Naive B cell (primary cell): ENCODE measurements at regions not wholly inside any gene's neighbourhood (a gene's known extent, or its start where the extent isn't known, plus 50 kb on each side); places are given as distances from the start of the nearest gene placed in this dataset.
A peak's percentile ranks its signal among the peaks of the same experiment; 100 is the strongest.

Experiments
- ATAC-seq, 2 donors: fragments of 150-1000 bp; cut with Tn5 transposase; 2 replicates each; pipeline ENCODE4 v1.10.0; 2021; ENCODE audit warnings: low read depth in 2 of 2, mild to moderate bottlenecking in 2 of 2, moderate library complexity in 2 of 2
- DNase-seq: peaks from one replicate; pipeline ENCODE4 v3.0.0; 2022
- H3K27ac Mint-ChIP-seq, 6 donors: one replicate each; pipeline ENCODE4 v1.8.0; 2020 to 2022; ENCODE audit warnings: mild to moderate bottlenecking in 6 of 6, mixed read lengths in 6 of 6, moderate library complexity in 5 of 6, inconsistent platforms in 2 of 6
- H3K27me3 Mint-ChIP-seq, 3 donors: one replicate each; pipeline ENCODE4 v1.8.0; 2021 to 2022; ENCODE audit warnings: mixed read lengths in 3 of 3, mild to moderate bottlenecking in 1 of 3
- H3K36me3 Mint-ChIP-seq, 2 donors: one replicate each; pipeline ENCODE4 v1.8.0; 2020 to 2022; ENCODE audit warnings: mixed read lengths in 2 of 2, inconsistent platforms in 1 of 2, mild to moderate bottlenecking in 1 of 2
- H3K4me1 Mint-ChIP-seq, 3 donors: one replicate each; pipeline ENCODE4 v1.8.0; 2020 to 2022; ENCODE audit warnings: mixed read lengths in 3 of 3, inconsistent platforms in 1 of 3, mild to moderate bottlenecking in 1 of 3, moderate library complexity in 1 of 3
- H3K4me3 Mint-ChIP-seq, 8 donors: one replicate each; pipeline ENCODE4 v1.8.0; 2020 to 2022; ENCODE audit warnings: mild to moderate bottlenecking in 8 of 8, mixed read lengths in 8 of 8, moderate library complexity in 8 of 8, inconsistent platforms in 2 of 8
- H3K9me3 Mint-ChIP-seq, 7 donors: one replicate each; pipeline ENCODE4 v1.8.0; 2020 to 2022; ENCODE audit warnings: mixed read lengths in 7 of 7, mild to moderate bottlenecking in 5 of 7, inconsistent platforms in 2 of 7, moderate library complexity in 1 of 7

DNA sequence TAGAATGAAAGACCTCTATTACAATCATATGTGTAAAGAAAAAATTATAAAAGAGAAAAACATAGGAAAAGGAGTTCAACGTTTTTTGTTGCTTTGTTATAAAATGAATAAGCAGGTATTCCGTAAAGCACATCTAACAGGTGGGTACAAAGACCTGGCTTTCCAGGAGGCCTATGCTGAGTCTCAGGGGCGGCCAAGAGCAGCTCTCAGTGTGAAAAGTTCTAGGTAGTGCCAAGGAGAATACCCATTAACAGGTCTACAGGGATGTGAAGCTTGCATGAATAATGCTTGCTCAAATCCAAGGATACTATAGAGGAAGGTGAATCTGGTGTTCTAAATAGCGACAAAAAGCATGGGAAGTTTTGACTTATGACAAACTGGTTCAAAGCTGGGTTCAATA, 944.4 kb downstream of the PDHA2 start:
- Mint-ChIP-seq H3K36me3 (no peaks in the 10 kb centered on the region), H3K4me3 (no peak overlapping the region), H3K27ac (no peak overlapping the region), H3K4me1 (no peaks in the 10 kb centered on the region), H3K27me3 (no peaks in the 10 kb centered on the region), H3K9me3 (peaks cover 0 to 7% (median 2%) of the 10 kb centered on the region in 7 donors)
- DNase-seq = no peak
- no peak for ATAC-seq

DNA sequence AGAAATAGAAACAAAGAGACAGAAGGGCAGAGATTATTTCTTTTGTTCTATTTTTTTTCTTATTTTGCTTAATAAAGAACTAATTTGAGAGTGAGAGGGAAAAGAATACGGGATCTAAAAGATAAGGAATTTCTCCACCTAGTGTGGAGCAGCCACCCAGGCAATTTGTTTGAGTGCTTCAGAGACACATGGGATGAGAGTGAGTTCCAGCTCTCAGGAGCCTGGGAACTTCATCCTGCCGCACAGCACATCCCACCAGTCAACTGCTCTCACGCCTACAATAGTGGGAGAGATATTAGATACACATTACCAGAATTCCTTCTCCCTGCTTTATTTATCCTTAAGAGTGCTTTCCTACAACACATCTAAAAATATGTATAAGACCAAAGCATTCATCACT, 946.4 kb downstream of the PDHA2 start:
- DNase-seq (no peak), ATAC-seq (no peak)
- Mint-ChIP-seq H3K4me1 (no peaks in the 10 kb centered on the region), H3K27me3 (no peaks in the 10 kb centered on the region), H3K27ac (no peak overlapping the region), H3K36me3 (no peaks in the 10 kb centered on the region), H3K9me3 (peaks cover 0 to 7% (median 2%) of the 10 kb centered on the region in 7 donors), H3K4me3 (no peak overlapping the region)

DNA sequence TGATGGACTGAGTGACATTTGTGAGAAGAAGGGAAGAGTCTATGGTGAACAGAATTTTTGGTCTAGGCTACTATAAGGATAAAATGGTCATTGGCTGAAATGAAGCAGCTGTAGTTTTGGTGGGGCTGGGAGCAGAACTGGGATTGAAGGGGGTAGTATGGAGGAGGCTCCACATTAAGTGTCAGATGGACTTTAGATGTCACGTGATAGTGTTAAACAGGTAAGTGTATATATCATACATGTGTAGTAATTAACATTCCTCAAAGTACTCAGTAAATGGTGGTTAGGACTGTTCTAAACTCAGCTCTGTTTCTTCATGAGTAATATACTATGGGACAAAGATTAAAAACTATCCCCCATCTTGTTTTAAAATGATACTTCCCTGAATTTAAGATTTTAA, 947.9 kb downstream of the PDHA2 start:
- Mint-ChIP-seq H3K27ac (no peak overlapping the region), H3K4me1 (no peaks in the 10 kb centered on the region), H3K27me3 (no peaks in the 10 kb centered on the region), H3K36me3 (no peaks in the 10 kb centered on the region), H3K4me3 (no peak overlapping the region), H3K9me3 (peaks cover 0 to 7% (median 4%) of the 10 kb centered on the region in 7 donors)
- DNase-seq (no peak), ATAC-seq (no peak)

DNA sequence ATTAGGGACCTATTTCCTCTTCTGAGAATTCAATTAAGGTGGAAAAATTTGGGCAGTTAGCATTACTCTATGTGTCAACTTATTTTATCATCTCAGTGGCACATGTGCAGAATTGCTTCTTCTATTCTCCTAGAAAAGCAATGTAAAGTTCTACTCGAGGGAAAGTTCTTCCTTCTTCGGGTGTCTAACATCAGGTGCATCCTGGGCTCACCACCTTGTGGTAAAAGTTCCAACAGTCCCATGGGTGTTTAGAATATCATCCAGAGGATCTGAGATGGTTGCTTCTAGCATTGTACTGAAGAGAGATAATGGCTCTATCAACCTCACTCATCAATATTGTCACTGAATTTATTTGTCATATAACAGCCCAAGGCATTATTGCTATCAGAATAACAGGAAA, 969.7 kb downstream of the PDHA2 start:
- H3K36me3 Mint-ChIP-seq = no peaks in the 10 kb centered on the region
- ATAC-seq = no peak
- no peaks in the 10 kb centered on the region for H3K27me3 Mint-ChIP-seq
- H3K4me1 Mint-ChIP-seq = no peaks in the 10 kb centered on the region
- DNase-seq = no peak
- H3K4me3 Mint-ChIP-seq = no peak overlapping the region
- H3K27ac Mint-ChIP-seq = no peak overlapping the region
- peaks cover 0 to 5% (median 1%) of the 10 kb centered on the region in 7 donors for H3K9me3 Mint-ChIP-seq

DNA sequence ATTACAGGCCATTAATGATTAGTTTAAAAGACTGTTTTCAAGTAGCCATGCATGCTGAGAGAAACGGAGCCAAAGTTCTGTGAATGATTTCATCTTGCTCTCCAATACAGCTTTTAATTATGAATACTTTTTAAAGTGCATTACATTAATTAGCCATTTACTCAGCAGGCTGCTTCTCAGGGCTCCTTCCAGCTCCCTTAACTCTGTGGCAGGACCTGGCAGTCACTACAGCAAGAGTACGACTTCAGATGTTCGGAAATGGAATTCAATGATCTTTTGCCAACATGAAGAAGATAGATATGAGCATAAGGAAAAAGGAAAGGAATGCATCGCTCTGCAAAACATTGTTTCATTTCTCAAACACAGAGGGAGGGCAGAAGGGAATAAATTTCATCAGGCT, 987.2 kb downstream of the PDHA2 start:
- H3K27me3 Mint-ChIP-seq = no peaks in the 10 kb centered on the region
- DNase-seq = no peak
- H3K4me3 Mint-ChIP-seq = no peak overlapping the region
- H3K9me3 Mint-ChIP-seq = peaks cover 0 to 9% (median 4%) of the 10 kb centered on the region in 7 donors
- no peaks in the 10 kb centered on the region for H3K36me3 Mint-ChIP-seq
- H3K27ac Mint-ChIP-seq = no peak overlapping the region
- no peak for ATAC-seq
- H3K4me1 Mint-ChIP-seq = no peaks in the 10 kb centered on the region

DNA sequence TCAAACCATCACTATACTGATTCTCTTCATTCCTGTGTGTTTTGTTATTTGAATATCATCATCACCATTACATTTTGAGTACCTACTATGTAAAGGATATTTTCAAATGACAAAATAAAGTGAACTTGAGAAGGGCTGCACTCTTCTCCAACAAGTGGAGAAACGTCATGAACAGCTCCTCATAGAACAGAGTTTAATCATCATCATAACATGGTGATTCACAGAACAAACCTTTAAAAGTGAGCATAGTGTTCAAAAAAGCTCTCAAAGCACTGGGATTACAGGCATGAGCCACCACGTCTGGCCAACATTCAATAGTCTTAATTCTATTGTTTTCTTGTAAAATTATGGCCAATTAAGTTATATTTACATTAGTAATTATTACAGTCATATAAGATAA, 993.9 kb downstream of the PDHA2 start:
- H3K27ac Mint-ChIP-seq = no peak overlapping the region
- H3K4me3 Mint-ChIP-seq = no peak overlapping the region
- H3K27me3 Mint-ChIP-seq = no peaks in the 10 kb centered on the region
- H3K4me1 Mint-ChIP-seq = no peaks in the 10 kb centered on the region
- no peak for ATAC-seq
- DNase-seq = no peak
- no peaks in the 10 kb centered on the region for H3K36me3 Mint-ChIP-seq
- peaks cover 0 to 7% (median 2%) of the 10 kb centered on the region in 7 donors for H3K9me3 Mint-ChIP-seq

DNA sequence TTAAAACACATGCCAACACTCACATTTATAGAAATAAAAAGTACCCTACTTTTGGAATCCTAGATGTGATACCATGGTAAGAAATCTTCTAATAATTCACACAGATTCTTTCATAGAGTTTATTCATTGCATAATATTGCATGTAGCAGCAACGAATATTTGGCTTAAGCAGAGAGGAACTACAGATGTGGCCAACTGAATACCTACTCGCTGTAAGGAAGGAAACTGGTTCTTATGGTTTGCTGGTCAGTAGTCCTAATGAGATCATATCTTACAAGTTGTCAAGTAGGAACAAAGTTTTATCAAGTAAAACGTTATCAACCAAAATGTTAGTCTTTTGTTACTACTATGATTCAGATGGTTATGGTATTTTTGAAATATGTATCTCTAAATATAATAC, 996.1 kb downstream of the PDHA2 start:
- H3K4me3 Mint-ChIP-seq = no peak overlapping the region
- no peaks in the 10 kb centered on the region for H3K36me3 Mint-ChIP-seq
- H3K4me1 Mint-ChIP-seq = no peaks in the 10 kb centered on the region
- peaks cover 0 to 5% (median 2%) of the 10 kb centered on the region in 7 donors for H3K9me3 Mint-ChIP-seq
- no peak for ATAC-seq
- H3K27ac Mint-ChIP-seq = no peak overlapping the region
- DNase-seq = no peak
- no peaks in the 10 kb centered on the region for H3K27me3 Mint-ChIP-seq

DNA sequence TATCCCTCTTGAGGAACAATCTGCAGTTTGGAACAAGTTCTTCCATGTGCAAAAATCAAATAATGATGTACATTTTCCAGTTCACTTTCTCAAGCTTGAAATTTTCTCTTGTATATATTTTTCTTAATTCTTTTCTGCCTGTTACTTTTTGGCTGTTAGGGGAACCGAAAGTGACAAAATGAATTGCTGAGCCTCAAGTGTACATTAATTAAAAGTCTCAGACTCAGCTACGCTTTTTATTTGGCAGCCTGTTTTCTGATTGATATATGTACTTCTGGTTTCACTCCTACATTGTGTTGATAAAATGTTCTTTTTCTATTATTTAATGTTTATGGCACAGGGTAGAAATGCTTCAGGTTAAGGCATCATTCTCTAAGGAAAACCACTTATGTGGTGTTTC, 999.5 kb downstream of the PDHA2 start:
- Mint-ChIP-seq H3K9me3 (peaks cover 0 to 5% (median 0%) of the 10 kb centered on the region in 7 donors), H3K4me1 (no peaks in the 10 kb centered on the region)

DNA sequence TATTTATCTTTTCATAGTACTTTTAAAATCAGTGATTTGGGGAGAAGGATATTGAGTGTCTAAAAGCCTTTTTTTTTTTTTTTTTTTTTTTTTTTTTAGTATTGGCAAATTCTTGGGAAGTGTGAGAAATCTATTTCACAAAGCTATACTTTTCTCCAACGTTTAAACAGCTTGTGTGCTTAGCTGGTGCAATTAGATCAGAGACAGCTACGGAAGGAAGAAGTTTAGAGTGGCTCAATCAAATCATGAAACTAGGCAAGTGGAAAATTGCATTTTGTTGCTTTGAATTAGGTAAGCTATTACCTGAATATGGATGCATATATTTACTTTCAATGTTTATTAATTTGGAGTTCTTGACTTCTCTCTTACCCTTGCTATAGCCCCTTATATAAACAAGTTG, 1001.9 kb downstream of the PDHA2 start:
- Mint-ChIP-seq H3K4me1 (no peaks in the 10 kb centered on the region), H3K9me3 (peaks cover 0 to 5% (median 0%) of the 10 kb centered on the region in 7 donors), H3K27ac (peak overlapping the region in 1 of 6 donors; percentile 59), H3K36me3 (no peaks in the 10 kb centered on the region), H3K4me3 (no peak overlapping the region), H3K27me3 (no peaks in the 10 kb centered on the region)
- ATAC-seq = no peak
- no peak for DNase-seq

More for the DNA sequence above, 999.5 kb downstream of the PDHA2 start:
- no peaks in the 10 kb centered on the region for H3K36me3 Mint-ChIP-seq
- H3K27ac Mint-ChIP-seq = no peak overlapping the region
- no peak for ATAC-seq
- no peak for DNase-seq
- no peaks in the 10 kb centered on the region for H3K27me3 Mint-ChIP-seq
- H3K4me3 Mint-ChIP-seq = no peak overlapping the region

DNA sequence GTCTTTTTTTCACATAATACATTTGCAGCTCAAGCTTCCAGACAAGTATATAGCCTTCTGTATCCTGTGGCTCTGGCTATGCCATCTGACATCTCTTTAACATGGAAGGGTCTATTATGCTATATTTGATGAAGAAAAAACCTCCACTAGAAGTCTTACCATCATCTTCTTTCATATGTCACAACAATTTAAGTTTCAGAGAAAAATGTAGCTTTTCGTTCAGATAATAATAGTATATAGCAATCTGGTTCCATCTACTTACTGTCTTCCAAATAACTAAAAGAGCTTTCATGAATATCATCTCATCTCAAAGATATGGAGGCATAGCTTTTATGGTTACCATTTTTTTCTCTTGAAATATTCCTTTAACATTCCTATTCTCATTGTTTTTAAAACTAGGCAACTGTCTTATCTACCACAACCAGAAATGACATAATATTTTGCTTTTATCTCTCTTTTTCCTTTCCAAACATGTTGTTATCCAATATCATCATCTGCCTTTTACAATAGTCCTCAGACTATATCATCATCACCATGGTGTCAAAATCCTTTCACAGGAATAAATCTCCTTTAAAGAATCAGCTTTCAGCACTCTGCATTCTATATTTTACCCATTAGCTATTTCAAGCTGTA, 1005.1 kb downstream of the PDHA2 start:
- no peaks in the 10 kb centered on the region for H3K27me3 Mint-ChIP-seq

DNA sequence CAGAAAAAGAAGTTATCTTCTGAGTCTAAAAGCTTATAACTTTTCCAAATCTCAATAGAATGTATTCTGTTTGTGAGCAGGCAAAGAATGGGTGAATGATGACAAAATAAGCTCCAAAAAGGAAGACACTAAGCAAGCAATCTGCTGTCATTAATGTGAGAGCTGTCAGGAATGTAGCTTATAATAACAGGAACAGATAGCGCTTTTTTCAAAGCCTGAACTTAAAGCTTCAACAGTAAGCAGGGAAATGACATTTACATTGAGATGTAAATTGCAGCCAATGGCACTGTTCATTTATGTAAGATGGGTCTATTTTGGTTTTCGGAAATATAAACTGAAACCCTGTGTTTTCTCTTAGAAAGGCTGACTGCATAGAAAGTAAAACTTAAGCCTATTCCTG, 1005.9 kb downstream of the PDHA2 start:
- H3K36me3 Mint-ChIP-seq = no peaks in the 10 kb centered on the region
- H3K4me1 Mint-ChIP-seq = no peaks in the 10 kb centered on the region
- no peak overlapping the region for H3K4me3 Mint-ChIP-seq
- DNase-seq (no peak), ATAC-seq (no peak)
- no peak overlapping the region for H3K27ac Mint-ChIP-seq
- H3K9me3 Mint-ChIP-seq = peaks cover 0 to 5% (median 0%) of the 10 kb centered on the region in 7 donors
- no peaks in the 10 kb centered on the region for H3K27me3 Mint-ChIP-seq

More for the DNA sequence above, 1005.1 kb downstream of the PDHA2 start:
- Mint-ChIP-seq H3K27ac (no peak overlapping the region), H3K36me3 (no peaks in the 10 kb centered on the region), H3K4me1 (no peaks in the 10 kb centered on the region), H3K9me3 (peaks cover 0 to 5% (median 0%) of the 10 kb centered on the region in 7 donors), H3K4me3 (no peak overlapping the region)
- ATAC-seq (no peak), DNase-seq (no peak)

DNA sequence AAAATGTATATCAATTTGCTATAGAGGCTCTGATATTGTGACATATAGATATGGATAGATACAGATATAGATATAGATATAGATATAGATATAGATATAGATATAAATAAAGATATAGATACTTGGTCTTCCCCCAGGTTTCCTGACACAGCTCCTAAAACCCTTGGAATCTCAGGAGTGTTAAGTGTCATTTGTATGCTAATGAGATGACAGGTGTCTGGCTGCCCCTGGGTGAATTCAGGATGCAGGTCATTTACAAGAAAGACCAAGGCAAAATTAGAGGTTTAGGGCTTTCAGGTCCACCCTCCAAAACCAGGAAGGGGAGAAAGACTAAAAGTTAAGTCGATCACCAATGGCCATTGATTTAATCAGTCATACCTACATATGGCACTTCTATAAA, 1034.8 kb downstream of the PDHA2 start:
- no peaks in the 10 kb centered on the region for H3K27me3 Mint-ChIP-seq
- H3K27ac Mint-ChIP-seq = no peak overlapping the region
- H3K36me3 Mint-ChIP-seq = no peaks in the 10 kb centered on the region
- H3K9me3 Mint-ChIP-seq = peaks cover 0 to 11% (median 6%) of the 10 kb centered on the region in 7 donors
- H3K4me1 Mint-ChIP-seq = no peaks in the 10 kb centered on the region
- DNase-seq = no peak
- H3K4me3 Mint-ChIP-seq = no peak overlapping the region
- no peak for ATAC-seq

DNA sequence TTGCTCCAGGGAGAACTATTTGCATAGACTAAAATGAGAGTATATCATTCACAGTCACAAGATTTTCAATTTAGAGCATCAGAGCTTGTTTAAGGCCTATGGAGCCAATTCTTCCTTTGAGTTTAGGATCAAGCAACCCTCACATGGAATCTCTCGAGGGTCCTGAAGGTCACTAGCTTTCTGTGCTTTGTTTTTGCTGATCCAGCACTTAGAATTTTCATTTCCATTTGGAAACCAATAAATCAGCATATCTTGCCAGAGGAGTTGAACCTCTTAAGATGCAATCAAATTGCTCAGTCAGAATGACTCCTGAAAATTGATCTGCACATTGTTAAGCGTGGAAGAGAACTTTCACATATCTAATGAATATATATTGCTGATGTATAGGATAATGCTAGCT, 1039.6 kb downstream of the PDHA2 start:
- ATAC-seq (no peak), DNase-seq (no peak)
- H3K27ac Mint-ChIP-seq = no peak overlapping the region
- no peaks in the 10 kb centered on the region for H3K27me3 Mint-ChIP-seq
- peaks cover 0 to 11% (median 8%) of the 10 kb centered on the region in 7 donors for H3K9me3 Mint-ChIP-seq
- no peaks in the 10 kb centered on the region for H3K36me3 Mint-ChIP-seq
- no peak overlapping the region for H3K4me3 Mint-ChIP-seq
- H3K4me1 Mint-ChIP-seq = no peaks in the 10 kb centered on the region

DNA sequence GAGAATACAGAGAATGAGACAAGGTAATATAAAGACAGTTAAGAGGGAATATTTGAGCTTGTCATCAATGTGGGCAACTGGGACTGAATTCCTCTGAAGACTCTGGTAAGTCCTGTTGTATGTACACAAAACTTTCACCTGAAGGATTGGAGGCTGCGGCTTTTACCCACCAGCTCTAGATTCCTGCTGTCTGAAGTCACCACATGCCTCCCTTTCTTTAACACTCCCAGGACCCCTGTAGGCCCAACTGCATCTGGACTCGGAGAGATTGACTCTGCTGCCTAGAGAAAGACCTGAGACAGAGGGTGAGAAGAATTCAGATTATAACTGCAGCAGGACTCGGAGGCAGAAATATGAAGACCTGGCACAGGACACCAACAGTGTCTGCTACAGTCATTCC, 1048.0 kb downstream of the PDHA2 start:
- H3K36me3 Mint-ChIP-seq = no peaks in the 10 kb centered on the region
- H3K27ac Mint-ChIP-seq = no peak overlapping the region
- H3K4me3 Mint-ChIP-seq = no peak overlapping the region
- peaks cover 0 to 14% (median 4%) of the 10 kb centered on the region in 7 donors for H3K9me3 Mint-ChIP-seq
- H3K4me1 Mint-ChIP-seq = no peaks in the 10 kb centered on the region
- ATAC-seq (no peak), DNase-seq (no peak)
- H3K27me3 Mint-ChIP-seq = no peaks in the 10 kb centered on the region

DNA sequence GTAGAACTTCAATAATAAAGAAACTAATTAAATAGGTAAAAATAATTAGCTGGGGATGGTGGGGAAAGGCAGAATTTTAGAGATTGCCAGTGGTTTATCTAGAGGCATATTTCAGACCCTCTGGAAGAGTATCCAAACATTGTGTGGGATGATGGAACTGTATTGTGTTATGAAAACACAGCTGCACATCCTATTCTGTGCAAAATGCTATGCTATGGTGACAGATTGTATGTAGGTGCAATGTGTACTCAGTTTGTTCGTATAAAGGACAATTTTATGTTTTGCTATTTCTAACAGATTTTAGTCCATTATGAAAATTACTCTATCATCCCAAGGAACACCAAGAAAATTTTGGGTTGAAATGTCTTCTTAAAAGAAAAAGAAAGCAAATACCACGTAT, 1054.7 kb downstream of the PDHA2 start:
- Mint-ChIP-seq H3K27ac (no peak overlapping the region), H3K4me3 (no peak overlapping the region), H3K27me3 (no peaks in the 10 kb centered on the region), H3K36me3 (no peaks in the 10 kb centered on the region), H3K4me1 (no peaks in the 10 kb centered on the region), H3K9me3 (peaks cover 1 to 16% (median 3%) of the 10 kb centered on the region in 7 donors)
- no peak for ATAC-seq
- DNase-seq = no peak
